NCI-H2029 (cell line): ENCODE measurements at regions not wholly inside any gene's neighbourhood (a gene's known extent, or its start where the extent isn't known, plus 50 kb on each side); places are given as distances from the start of the nearest gene placed in this dataset.
"Not testable (repeated sequence)": the region's sequence is repeated elsewhere in the genome, so short reads cannot be mapped to it uniquely, and the experiment has no call there.

ENCODE experiments used
- DNase-seq: peaks from one replicate; lab custom pipeline; 2025; lab: John Stamatoyannopoulos, UW

DNA sequence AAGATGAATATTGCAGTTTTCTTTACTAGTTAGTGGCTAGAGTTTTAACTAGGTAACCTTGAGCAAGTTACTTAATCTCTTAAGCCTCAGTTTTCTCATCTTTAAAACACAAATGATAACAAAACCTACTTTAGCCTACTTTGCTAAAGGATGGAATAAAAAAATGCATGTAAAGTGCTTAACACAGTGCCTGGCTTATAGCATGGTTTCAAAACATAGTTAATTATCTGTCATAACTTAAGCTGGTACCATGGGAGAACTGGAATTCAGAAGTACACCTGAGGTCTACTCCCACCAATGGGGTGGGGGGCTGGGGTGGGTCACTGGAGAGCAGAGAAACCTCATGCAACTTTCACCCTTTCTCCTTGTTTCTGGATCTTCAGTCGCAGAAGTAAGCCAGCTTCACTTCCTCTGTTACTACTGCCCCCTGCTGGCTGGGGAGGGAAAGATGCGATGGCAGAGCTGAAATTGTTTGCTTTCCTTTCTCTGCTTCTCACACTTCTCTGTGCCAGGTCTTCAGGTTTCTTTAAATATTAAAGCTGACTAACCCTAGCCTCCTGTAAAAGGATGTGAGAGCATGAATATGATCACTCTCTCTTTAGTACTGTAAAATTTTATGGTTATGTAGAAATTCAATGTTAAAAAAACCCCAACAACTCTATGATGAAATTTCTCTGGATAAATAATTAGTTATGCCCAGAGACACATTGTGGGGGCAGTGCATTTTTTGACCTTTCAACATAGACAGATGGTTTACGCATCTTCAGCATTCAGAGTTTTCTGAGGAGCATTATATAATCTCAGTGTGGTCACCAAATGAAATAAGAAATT is 324.2 kb downstream of the HLX start:
- peak; percentile 16 for DNase-seq

DNA sequence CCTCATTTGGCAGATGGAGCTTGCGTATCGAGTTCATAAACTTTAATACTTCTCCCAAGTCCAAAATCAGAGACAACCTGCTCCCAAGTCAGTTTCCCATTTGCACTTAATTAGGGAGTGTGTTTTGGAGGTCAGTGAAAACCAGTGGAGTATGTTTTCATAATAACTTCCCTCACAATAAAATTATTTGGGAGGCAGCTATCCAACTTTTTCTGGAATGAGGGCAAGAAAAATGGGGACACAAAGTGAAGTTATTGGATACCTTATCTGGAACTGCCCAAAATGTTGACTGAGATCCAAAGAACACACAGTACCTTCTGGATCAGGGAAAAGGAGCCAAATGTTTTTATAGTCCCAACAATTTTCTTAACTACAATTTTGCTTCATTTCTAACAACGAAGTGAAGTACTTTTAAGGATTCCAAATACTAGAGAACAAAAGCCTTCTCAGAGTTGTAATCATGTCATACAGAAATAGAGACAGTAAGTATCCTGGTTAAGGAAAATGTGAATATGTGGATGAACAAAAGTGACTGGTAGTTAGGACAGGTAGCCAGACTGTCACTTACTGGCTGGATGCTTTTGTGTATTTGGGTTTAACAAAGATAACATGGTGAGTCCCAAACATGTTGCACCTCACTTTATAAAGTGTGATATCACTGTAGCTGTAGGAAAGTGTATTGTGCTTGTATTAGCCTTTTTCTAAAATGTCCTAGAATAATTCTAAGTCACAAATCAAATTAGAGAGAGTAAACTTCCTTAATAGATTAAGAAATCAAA is 325.0 kb downstream of the HLX start:
- no peak for DNase-seq

DNA sequence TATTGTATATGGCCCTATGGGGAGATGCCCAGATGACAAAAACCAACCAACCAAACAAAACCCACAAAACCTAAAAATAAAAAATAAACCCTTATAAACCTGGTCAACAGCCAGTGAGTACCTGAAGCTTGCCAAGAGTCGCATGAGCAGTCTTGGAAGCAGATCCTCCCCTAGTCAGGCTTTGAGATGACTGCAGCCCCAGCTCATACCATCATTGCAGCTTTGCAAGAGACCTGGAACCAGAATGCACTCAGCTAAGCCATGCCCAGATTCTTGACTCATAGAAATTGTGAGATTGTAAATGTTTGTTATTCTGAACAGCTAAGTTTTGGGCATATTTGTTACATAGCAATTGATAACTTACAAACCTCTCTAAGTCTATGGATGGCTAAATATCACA is 326.8 kb downstream of the HLX start:
- no peak for DNase-seq

DNA sequence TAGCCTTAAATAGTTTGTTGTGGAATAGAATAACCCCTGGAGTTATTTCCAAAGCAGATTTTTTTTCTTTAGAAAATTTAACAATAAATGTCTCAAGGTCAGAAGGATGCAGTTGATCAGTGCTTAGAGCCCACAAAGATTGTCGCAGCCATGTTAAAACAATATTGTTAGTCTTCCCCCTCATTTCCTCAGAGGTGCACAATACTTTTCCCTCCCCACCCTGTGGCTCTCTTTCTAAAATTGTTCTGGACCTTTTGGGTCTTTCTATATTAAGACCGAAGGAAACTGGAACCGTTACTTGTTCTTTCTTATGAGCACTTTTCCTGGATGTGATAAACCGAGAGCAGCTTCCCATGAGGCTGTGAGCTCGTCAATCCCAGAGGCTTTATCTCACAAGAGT is 333.7 kb downstream of the HLX start:
- no peak for DNase-seq

GRCh38 chr1:221217029-221217428 is 337.8 kb downstream of the HLX start:
- no peak for DNase-seq

- DNase-seq: no peak
Observed at GRCh38 chr1:221223281-221223680, 344.0 kb downstream of the HLX start.

DNA sequence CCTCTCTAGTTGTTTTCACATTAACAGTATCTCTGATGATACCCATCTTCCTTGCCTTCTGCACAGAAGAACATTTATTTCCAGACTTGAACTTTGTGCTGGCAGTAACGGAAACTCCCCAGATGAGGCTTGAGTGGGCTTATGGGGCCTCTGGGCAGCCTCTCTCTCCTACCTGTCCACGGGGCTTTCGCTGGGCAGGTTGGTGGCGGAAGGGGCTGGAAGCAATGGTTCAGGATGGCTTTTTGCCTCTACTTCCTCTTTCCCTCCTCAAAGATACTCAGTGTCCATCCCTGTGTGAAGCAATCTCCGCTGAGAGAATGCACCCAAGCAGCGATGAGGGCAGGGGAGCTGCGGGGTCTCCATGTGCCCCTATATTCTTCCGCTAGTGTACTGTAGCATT is 348.2 kb downstream of the HLX start:
- no peak for DNase-seq

- no peak for DNase-seq
Observed at GRCh38 chr1:221227872-221228337, 348.7 kb downstream of the HLX start.

DNA sequence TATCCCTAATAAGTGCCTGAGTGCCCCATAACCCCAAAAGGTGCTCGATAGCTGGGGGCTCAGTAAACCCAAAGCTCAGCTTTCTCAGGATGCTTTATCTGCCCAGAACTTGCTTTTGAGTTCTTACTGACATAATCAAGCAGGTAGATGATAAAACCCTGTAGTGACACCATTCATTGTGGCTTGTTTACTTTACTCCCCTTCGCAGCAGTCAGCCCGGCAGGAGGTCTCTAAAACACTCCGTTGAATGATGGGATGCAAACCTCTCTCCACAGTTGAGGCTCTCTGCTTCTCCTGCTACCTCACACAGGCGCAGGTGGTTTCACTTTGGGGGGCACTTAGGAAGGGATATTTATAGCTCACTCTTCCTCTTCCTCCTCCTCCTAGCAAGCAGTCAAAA is 349.4 kb downstream of the HLX start:
- no peak for DNase-seq

- DNase-seq: peak; percentile 27
Observed at GRCh38 chr1:221230605-221231004, 351.4 kb downstream of the HLX start.

GRCh38 chr1:221234791-221235190 is 355.5 kb downstream of the HLX start:
- no peak for DNase-seq

DNA sequence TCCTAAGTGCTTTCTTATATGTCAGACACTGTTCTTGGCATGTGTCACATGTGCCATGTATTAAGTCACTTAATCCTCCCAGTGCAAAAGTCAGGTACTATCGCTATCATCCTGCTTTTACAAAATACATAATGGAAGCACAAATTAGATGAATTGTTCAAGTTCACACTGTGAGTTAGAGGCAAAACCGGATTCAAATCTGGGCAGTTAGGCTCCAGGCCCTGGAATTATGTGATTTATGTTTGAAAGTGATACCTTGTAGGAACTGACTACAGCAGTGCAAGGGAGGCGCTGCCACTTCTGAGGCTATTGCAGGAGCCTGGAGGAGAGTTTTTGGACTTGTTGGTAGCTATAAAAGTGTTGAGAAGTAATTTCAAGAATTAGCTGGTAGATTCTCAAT is 358.3 kb downstream of the HLX start:
- DNase-seq: no peak

- DNase-seq: no peak
Observed at GRCh38 chr1:221239181-221239580, 359.9 kb downstream of the HLX start.

- DNase-seq: no peak
Observed at GRCh38 chr1:221239792-221240191, 360.5 kb downstream of the HLX start.

GRCh38 chr1:221240690-221241089 is 361.4 kb downstream of the HLX start:
- no peak for DNase-seq

- DNase-seq: no peak
Observed at GRCh38 chr1:221241157-221241556, 361.9 kb downstream of the HLX start.

GRCh38 chr1:221241592-221241991 is 362.3 kb downstream of the HLX start:
- DNase-seq: no peak

DNA sequence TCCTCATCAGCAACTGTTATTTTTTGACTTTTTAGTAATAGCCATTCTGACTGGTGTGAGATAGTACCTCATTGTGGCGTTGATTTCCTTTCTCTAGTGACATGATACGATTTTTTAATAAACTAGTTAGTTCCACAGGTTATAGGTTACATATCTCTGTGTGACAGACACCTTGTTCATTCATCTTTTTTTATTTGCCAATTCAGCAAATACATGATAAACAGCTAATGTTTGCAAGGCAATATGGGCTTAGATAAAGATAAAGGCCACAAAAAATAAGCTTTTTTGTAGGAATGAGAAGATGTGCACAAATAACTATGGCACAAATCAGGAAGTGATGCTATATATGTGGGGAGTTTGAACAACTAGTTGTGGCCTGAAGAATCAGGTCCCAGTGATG is 366.8 kb downstream of the HLX start:
- DNase-seq: no peak

DNA sequence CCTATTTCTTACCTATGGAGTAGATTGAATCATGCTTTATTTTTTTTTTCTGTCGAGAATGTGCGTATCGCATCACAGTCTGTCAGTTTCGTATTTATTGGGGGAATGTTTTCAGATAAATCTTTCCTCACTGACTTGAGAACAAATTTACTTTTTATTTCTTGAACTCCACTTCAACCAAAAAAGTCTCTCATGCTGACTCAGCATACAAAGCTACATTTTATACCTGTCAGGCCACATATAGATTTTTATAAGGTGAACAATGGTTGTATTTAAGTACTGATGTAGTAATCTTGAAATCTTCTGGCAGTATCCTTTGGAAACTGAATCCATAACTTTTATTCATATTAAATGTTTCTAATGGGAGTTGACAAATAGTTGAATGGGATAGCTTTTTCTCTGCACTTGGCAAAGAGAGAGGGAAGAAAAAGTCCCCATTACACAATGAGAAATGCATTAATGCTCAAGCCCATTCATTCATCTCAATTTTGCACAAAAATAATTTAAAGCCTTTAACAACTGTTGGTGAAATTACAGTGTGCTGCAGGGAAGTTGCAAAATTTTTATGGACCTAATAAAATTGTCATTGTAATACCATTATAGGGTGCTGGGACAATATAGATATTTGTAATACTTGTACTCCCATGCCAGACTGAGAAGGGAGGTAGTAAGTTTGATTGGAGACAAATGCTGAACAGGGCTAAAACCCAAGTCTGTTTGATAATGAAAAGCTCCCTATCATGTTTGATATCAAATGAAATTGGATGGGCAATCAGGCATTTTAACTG is 367.6 kb downstream of the HLX start:
- DNase-seq: no peak

GRCh38 chr1:221251580-221251979 is 372.3 kb downstream of the HLX start:
- no peak for DNase-seq

- DNase-seq: no peak
Observed at GRCh38 chr1:221254813-221255212, 375.6 kb downstream of the HLX start.

DNA sequence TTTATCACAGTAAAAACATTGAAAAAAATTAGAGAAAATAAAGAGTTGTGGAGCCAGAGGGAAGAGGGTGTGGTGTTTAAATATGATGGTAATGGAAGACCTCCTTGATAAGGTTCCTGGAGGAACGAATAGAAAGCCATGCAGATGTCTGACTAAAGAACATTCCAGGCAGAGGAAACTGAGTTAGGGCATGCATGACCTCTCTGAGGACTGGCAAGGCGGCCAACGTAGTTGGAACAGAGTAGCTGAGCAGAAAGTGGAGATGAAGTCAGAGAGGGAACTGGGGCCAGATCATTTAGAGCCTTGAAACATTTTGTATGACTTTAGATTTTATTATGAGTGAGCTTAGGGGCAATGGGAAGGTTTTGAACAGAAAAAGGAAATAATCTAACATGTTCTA is 377.5 kb downstream of the HLX start:
- DNase-seq: no peak

DNA sequence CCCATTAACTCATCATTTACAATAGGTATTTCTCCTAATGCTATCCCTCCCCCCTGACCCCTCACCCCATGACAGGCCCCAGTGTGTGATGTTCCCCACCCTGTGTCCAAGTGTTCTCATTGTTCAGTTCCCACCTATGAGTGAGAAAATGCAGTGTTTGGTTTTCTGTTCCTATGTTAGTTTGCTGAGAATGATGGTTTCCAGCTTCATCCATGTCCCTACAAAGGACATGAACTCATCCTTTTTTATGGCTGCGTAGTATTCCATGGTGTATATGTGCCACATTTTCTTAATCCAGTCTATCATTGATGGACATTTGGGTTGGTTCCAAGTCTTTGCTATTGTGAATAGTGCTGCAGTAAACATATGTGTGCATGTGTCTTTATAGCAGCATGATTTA is 378.3 kb downstream of the HLX start:
- DNase-seq: not testable (repeated sequence)
